NOMO-1 treated with dmso at 0.1 percent for 144 hours (cell line): ENCODE measurements at regions not wholly inside any gene's neighbourhood (a gene's known extent, or its start where the extent isn't known, plus 50 kb on each side); places are given as distances from the start of the nearest gene placed in this dataset.
"Not testable (repeated sequence)": the region's sequence is repeated elsewhere in the genome, so short reads cannot be mapped to it uniquely, and the experiment has no call there.

Source experiments
- DNase-seq: peaks from one replicate; lab custom pipeline; 2025; ENCODE audit not compliant: unreplicated experiment; lab: John Stamatoyannopoulos, UW

- not testable (repeated sequence) for DNase-seq
Observed at GRCh38 chr3:75384016-75384415, 280.1 kb upstream of the FRG2C start.

- not testable (repeated sequence) for DNase-seq
Observed at GRCh38 chr3:75388486-75389124, 275.5 kb upstream of the FRG2C start.

GRCh38 chr3:75393288-75393694 lies 270.8 kb upstream of the FRG2C start:
- not testable (repeated sequence) for DNase-seq

- not testable (repeated sequence) for DNase-seq
Observed at GRCh38 chr3:75394102-75394501, 270.0 kb upstream of the FRG2C start.

DNA sequence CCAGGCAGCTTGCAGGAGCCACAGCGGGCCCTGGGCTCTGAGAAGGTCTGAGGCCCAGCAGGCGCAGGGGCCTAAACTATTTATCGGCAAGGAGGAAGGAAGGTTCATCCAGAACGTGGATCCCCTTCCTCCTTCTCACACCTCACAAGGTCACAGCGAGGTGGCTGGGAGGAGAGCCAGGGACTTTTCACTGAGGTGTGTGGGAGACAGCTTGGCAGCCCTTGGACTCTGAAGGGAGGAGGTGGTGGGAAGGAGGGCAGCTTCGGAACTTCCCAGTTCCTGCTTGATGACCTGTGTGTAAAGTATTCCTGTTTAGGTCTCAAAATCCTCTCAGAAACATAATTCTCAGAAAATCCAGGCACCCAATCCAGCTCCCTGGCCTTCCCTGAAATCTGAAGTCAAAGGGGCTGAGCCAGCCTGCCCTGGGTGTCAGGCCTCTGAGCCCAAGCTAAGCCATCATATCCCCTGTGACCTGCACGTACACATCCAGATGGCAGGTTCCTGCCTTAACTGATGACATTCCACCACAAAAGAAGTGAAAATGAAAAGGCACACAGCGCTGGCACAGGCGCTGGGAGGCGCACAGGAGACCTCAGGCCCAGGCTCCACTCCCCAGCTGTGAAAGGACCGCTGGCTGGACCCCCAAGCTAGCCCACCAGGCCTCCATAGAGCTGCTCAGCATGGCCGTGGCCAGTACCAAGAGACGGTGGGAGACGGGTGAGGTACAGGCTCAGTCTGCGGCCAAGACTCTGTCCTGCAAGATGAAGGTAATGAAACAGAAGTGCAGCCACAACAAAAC lies 269.4 kb upstream of the FRG2C start:
- not testable (repeated sequence) for DNase-seq

DNA sequence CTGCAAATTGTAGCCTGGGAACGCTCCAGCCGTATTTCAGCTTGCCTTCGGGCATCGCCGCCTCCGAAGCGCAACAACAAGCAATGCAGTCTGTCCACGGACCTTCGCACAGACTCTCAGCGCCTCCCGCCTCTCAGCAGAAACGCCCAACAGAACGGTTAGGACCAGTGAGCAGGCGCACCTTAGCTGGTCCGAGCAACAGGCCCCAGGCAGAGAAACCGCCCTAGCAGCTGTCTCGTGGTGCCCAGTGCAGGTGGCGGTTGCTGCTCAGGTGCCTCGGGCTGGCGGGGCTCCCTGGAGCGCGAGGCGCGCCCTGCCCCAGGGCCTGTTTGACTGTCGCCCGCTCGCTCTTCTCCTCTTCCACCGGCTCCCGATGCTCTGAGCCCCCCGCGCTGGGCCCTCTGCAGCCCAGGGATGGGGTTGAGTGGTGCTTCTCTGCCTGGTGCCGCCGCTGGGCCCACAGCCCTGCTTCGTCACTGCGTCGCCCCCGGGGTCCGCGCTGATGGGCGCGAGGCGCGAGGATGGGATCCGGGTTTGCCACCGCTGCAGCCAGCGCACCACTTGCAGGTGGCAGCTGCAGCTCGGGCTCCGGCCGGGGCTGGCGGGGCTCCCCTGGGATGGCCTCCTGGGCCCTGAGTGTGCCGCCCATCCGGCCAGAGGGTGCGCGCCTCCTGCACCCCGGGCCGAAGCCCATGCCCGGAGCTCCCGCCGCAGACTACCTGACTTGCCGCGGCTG lies 268.4 kb upstream of the FRG2C start:
- no peak for DNase-seq

GRCh38 chr3:75396316-75396802 lies 267.8 kb upstream of the FRG2C start:
- no peak for DNase-seq

DNA sequence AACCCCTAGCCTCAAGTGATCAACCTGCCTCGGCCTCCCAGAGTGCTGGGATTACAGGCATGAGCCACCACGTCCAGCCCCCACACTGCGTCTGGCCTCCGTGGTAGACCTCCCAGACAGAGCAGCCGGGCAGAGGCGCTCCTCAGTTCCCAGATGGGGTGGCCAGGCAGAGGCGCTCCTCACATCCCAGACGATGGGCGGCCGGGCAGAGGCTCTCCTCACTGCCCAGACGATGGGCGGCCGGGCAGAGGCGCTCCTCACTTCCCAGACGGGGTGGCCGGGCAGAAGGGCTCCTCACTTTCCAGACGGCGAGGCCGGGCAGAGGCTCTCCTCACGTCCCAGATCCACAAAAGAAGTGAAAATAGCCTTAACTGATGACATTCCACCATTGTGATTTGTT lies 266.6 kb upstream of the FRG2C start:
- DNase-seq: not testable (repeated sequence)

GRCh38 chr3:75422101-75422945 lies 241.8 kb upstream of the FRG2C start:
- DNase-seq: not testable (repeated sequence)

DNA sequence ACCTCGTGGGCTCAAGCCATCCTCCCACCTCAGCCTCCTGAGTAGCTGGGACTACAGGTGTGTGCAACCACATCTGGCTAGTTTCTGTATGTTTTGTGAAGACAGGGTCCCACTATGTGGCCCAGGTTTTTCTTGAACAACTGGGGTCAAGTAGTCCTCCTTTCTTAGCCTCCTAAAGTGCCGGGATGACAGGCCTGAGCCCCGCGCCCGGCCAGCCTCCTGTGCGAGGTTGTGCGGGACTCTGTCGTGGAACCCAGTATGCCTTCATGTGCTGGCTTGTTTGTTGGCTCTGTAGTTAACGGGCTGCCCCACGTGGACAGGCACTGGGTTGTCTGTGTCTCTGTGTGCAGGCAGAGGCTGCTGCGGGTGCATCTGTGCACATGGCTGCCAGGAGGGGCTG lies 238.7 kb upstream of the FRG2C start:
- DNase-seq: not testable (repeated sequence)

GRCh38 chr3:75427486-75427885 lies 236.6 kb upstream of the FRG2C start:
- DNase-seq: not testable (repeated sequence)

- DNase-seq: not testable (repeated sequence)
Observed at GRCh38 chr3:75427906-75428305, 236.2 kb upstream of the FRG2C start.

DNA sequence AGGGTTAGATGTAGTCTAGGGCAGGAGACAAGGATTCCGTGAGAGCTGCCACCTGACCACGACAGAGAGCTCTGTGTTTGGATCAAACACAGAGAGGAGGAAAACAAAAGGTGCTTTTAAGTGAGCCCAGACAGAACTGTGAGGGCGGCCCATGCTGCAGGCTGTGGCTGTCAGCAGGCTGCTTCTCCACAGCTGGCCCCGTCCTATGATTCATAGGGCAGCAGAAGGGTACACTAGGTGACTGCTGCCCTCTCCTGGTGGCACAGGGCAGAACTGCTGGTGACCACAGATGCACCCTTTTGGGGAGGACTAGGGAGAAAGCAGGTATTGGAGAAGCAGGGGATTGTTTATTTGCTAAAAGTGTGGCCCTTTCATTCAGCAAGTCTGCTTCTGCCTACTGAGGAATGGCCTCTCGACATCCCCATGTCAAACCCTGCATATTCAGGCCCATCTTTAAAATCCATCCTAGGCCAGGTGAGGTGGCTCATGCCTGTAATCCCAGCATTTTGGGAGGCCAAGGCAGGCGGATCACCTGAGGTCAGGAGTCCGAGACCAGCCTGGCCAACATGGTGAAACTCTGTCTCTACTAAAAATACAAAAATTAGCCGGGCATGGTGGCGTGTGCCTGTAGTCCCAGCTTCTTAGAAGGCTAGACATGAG lies 234.4 kb upstream of the FRG2C start:
- peak; percentile 8 for DNase-seq

DNA sequence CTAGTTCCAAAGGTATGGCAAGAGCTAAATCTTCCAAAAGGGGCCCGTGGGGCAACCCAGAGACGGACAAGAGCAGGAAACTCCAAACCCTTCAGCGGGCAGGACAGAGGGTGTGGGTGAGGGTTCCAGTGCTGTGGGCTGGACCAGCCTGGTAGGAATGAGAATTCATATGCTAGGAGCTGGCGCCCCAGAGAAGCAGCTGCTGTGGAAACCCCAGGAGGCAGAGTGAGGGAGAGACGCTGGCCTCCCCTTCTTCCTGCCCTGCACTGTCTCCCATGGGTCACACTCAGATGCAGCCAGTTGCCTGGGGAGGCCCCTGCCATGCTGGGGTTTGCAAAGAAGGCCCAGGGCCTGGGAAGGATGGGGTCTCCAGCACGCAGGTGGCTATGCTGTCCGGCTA lies 233.7 kb upstream of the FRG2C start:
- DNase-seq: not testable (repeated sequence)

- not testable (repeated sequence) for DNase-seq
Observed at GRCh38 chr3:75431120-75431519, 233.0 kb upstream of the FRG2C start.

GRCh38 chr3:75432466-75432865 lies 231.7 kb upstream of the FRG2C start:
- DNase-seq: not testable (repeated sequence)

DNA sequence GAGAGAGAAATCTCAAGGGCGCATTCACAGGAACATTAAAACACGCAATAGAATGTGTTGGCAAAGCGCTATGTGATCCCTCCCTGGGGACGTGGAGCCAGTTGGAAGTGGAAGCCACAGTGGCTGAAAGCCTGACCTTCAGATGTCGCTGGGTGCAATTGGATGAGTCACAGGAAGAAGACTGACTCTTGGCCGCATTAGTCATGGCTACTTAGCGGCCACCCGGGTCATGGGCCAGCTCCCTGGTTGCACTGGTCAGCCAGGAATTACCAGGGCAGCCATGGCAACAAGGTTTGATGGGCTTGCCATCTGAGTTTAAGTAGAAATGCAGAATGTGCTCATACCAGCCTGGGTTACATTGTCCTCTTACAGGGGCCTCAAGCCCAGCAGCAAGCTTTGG lies 231.2 kb upstream of the FRG2C start:
- not testable (repeated sequence) for DNase-seq

DNA sequence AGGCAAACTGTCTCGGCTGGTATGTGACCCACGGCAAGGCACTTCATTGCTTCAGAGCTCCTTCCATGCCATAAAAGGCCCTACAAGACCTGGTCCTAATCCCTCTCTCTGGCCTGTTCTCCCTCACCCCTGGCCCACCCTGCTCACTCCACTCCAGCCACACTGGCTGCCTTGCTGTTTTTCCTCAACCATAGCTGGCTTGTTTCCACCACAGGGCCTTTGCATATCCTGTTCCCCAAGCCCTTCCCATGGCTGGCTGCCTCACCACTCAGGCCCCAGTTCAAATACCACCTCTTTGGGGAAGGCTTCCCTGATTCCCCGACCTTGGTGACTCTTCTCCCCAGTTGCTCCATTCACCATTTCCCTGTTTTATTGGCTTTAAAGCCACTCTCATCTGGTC lies 230.8 kb upstream of the FRG2C start:
- not testable (repeated sequence) for DNase-seq

GRCh38 chr3:75434276-75434912 lies 229.7 kb upstream of the FRG2C start:
- DNase-seq: not testable (repeated sequence)
